Suppressor macrophage (primary cell): ENCODE measurements at regions not wholly inside any gene's neighbourhood (a gene's known extent, or its start where the extent isn't known, plus 50 kb on each side); places are given as distances from the start of the nearest gene placed in this dataset.

ENCODE experiments used
- DNase-seq, 4 experiments: peaks; one replicate each; pipeline ENCODE4 v3.0.0-alpha.2; 2020 to 2022

DNA sequence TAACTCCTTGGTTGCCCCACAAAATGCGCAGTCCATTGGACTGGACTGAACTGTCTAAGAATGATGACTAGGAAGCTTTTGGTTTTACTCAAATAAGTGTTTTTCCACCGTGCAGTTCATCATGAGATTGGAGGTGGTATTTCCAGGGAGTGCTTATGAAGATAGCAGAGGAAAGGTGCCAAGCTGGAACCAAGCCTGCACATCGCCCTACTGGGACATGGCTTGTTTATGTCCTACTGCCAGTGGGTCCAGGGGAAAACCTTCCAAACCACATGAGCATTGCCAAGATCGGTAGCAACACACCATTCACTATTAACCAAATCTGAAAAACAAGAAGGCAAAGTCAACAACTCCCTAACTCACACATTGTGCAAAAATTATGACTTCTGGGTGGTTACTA is 54.7 kb upstream of the DSCAM start:
- no peak for DNase-seq

GRCh38 chr21:40902299-40902698 is 55.3 kb upstream of the DSCAM start:
- DNase-seq: no peak

GRCh38 chr21:40902993-40903392 is 56.0 kb upstream of the DSCAM start:
- no peak for DNase-seq

DNA sequence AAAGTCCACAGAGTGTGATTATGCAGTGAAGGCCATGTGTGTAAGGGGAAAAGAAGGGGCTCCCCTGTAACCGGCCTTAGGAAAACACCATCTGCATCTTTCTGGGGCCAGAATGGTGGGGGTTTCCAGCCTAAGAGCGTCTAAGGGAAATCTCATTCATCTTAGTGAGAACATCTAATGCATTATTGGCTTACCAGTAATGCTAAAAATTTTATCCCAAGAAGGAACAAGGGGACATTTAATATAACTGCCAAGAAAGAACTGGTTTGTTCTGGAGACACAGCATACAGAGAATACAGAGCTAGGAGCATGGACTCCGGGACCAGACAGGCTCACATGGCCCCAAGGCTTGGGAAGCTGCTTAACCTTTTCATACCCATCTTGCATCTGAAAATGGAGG is 58.3 kb upstream of the DSCAM start:
- DNase-seq: no peak

GRCh38 chr21:40912375-40912774 is 65.4 kb upstream of the DSCAM start:
- DNase-seq: no peak

DNA sequence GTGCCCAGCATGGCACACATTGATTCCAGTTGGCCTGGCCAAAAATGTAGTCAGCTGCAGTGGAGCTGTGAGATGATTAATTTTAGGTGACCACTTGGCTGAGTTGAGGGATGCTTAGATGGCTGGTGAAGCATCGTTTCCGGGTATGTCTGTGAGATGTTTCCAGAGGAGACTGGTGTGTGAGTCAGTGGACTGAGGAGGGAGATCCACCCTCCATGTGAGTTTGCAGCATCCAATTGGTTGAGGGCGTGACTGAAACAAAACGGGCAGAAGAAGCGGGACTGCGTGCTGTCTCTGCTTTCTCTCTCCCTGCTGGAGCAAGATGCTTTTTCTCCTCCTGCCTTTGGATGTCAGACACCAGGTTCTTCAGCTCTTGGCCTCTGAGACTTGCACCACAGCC is 68.2 kb upstream of the DSCAM start:
- no peak for DNase-seq

DNA sequence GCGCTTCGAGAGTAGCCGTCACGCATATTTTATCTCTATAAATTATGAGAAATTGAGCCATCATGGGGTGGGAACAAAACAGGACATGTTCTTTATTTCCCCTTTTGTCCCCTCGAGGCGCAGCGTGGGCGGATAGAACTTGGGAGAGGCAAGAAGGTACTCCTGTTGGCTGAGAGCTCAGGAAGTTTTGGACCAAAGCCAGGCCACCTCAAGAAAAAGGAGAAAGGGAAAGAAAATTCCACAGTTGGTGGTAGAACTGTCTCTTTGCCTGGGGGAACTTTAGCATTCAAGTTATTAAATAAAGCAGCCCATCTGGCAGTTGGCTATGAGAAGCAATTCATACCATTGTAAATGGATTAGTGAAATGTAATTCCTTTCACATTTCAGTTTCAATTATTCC is 76.4 kb upstream of the DSCAM start:
- peak in 1 of 4 experiments; percentile 1 for DNase-seq

- DNase-seq: no peak
Measured at GRCh38 chr21:40923901-40924300, 76.9 kb upstream of the DSCAM start.

DNA sequence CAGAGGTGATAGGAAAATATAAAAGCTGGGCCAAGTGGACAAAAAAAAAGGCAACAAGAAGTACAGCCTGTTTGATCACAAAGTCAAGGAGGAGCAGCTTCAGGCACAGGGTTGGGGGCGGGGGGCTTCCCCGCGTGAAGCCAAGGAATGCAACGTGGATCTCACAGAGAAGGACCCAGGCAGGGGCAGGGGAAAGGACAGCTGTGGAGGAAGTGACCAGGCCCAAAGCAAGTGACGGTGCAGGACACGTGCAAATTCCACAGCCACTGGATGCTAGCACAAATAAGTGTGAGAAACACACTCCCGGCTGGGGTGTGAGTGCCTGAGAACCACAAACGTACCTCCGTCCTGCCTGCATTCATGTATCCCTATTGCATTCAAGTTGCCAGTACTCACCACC is 77.7 kb upstream of the DSCAM start:
- no peak for DNase-seq

GRCh38 chr21:40926238-40926637 is 79.3 kb upstream of the DSCAM start:
- no peak for DNase-seq

DNA sequence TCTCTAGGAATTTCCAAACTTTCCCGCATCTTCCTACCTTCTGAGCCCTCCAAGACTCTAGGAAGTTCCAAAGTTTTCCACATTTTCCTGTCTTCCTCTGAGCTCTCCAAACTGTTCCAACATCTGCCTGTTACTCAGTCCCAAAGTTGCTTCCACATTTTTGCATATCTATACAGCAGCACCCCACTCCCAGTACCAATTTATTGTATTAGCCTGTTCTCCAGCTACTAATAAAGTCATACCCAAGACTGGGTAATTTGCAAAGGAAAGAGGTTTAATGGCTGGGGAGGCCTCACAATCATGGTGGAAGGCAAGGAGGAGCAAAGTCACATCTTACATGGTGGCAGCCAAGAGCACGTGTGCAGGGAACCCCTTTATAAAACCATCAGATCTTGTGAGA is 82.9 kb upstream of the DSCAM start:
- no peak for DNase-seq

GRCh38 chr21:40931197-40931596 is 84.2 kb upstream of the DSCAM start:
- no peak for DNase-seq

- no peak for DNase-seq
Measured at GRCh38 chr21:40936178-40936577, 89.2 kb upstream of the DSCAM start.

DNA sequence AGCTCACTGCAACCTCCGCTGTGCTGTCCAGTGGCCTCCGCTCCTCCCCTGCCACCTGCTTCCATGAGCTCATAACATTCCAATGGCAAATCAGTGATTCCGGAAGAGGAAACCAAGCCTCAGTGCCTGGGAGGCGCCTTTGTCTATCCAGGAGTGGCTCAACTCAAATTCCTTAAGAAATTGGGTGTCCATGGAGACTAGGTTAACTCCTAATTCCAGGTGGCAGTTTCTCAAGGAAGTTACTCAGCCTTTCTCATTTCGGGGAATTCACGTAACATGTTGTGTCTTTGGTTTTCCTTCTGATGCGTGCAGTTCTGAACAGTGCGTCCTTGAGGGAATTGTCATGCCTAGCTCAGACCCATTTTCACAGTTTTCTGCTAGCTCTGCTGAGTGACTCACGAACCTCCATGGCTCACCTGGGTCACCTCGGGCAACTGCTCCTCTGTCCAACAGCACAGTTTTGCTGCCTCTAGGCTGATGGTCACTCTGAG is 89.9 kb upstream of the DSCAM start:
- no peak for DNase-seq

GRCh38 chr21:40938078-40938477 is 91.1 kb upstream of the DSCAM start:
- no peak for DNase-seq

GRCh38 chr21:40938611-40939010 is 91.7 kb upstream of the DSCAM start:
- DNase-seq: no peak

GRCh38 chr21:40947713-40948112 is 100.8 kb upstream of the DSCAM start:
- no peak for DNase-seq

DNA sequence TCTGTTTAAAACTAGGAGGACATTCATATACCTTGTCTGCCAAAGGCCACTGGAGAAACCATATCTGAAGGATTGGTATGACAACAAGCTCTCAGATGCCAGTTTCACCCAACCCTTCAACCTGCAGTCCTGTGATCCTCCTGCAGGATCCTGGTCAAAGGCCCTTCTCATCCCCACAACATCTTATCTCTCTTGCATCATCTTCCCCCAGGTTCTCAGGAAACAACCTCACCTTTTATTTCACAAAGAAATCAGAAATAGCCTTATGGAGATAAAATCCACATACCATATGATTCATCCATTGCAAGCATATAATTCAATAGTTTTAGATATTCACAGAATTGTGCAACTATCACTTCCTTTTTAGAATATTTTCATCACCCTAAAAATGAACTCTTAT is 104.0 kb upstream of the DSCAM start:
- DNase-seq: no peak

- no peak for DNase-seq
Measured at GRCh38 chr21:40952551-40953323, 105.8 kb upstream of the DSCAM start.

DNA sequence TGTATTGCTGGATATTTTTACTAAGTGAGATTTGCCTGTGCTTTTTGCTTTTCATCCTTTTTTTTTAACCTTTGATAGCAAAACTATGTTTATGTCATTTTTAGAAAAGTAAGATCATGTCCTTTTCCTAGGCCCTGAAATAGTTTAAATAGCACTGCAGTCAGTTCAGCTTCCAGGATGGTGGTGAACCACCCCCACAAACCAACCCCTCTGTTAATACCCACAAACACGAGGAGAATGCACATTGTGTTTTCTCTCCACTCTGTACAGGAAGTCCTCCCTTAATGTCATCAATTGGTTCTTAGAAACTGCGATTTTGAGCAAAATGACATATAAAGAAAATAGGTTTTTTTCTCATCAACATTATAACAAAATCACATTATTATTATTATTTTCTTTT is 117.7 kb upstream of the DSCAM start:
- no peak for DNase-seq

- no peak for DNase-seq
Measured at GRCh38 chr21:40967771-40968170, 120.8 kb upstream of the DSCAM start.

- no peak for DNase-seq
Measured at GRCh38 chr21:40972151-40972550, 125.2 kb upstream of the DSCAM start.

DNA sequence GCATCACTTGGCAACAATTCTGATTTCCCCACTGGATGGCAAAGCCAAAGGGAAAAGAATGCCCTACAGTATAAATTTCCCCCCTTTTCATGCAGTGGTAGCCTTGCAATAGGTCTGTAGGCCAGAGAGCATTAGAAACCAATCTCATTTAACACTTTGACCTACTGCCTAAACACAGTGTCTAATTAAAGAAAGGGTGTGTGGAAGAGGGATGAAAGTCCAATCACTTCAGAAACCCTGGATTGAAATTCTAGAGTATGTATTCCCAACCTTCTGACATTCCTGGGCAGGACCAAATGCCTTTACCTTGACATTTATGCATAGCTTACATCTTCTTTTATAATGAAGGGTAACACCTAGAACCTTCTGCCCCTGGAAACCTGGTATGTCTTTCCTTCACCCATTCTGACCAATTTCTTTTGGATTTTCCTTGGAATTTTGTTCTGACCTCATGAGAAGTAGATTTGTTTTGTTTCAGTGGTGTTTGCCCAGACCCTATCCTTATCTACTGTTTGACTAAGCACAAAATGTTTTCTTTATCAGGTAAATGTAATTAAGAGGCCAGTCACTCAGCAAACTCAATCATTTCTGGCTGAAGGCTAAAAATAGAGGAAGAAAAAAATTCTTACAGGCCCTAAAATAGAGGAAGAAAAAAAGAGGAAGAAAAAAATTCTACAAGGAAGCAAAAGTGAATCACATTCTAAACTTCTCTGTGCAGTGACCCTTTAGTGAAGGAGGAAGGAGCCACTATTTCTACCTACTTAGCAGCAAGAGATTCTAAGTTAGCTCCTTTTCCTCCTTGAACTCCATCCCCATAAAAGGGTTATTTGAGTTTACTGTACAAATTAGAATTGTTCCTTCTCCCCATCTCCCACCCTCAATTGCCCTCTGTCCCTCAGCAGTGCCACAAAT is 129.5 kb upstream of the DSCAM start:
- DNase-seq: peak; percentile 19 to 86 (median 63)

DNA sequence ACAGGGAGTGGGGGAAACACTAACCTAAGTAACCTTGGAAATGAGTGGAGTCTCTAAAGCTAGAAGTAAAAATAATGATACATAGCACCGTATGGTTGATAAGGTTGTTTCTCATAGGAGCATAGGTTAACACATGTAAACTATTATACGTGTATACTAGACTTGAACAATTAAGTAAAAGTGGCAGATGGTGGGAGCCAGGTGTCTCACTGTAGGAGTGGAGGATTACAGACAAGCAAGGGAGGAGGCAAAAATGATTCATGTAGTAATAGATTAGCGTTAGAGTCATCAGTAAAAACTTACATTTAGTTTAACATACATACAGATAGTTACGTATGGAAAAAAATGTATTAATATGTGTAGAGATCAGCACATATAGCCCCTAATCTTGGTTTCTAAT is 138.4 kb upstream of the DSCAM start:
- no peak for DNase-seq
